CD4-positive, alpha-beta T cell (primary cell): ENCODE measurements at regions not wholly inside any gene's neighbourhood (a gene's known extent, or its start where the extent isn't known, plus 50 kb on each side); places are given as distances from the start of the nearest gene placed in this dataset.
"Not testable (repeated sequence)": the region's sequence is repeated elsewhere in the genome, so short reads cannot be mapped to it uniquely, and the experiment has no call there.

Experiments
- ATAC-seq: fragments of 200-7000 bp; cut with Tn5 transposase; one replicate; pipeline ENCODE4 v1.10.0; 2022; ENCODE audit warnings: mild to moderate bottlenecking; ENCODE audit not compliant: poor library complexity
- CTCF ChIA-PET: fragments of 350-600 bp; sonication (Branson Sonifier 250); formaldehyde crosslinking; loops from one replicate; lab custom pipeline; 2021; ENCODE audit warnings: antibody characterized with exemption, inconsistent platforms; lab: Charles Lee
- POLR2A ChIA-PET: fragments of 350-600 bp; sonication (Branson Sonifier 250); formaldehyde crosslinking; loops from one replicate; lab custom pipeline; 2021; ENCODE audit warnings: antibody characterized with exemption, inconsistent platforms; lab: Charles Lee
- DNase-seq, 14 experiments: peaks; one replicate each; pipeline ENCODE4 v3.0.0-alpha.2; 2013 to 2020; ENCODE audit warnings: mixed read lengths in 2 of 14
- H3K27ac ChIP-seq, 2 donors: one replicate each; pipeline versions ENCODE4 v1.5.1 to v1.7.0; 2013; ENCODE audit warnings: low read length in 2 of 2, low read depth in 1 of 2, mild to moderate bottlenecking in 1 of 2
- H3K27me3 ChIP-seq, 2 experiments: 1 replicate in 1 of 2; 2 replicates in 1 of 2; pipeline versions ENCODE4 v1.6.1 to v1.7.0; 2013; ENCODE audit warnings: low read length in 2 of 2, control low read depth in 1 of 2, mild to moderate bottlenecking in 1 of 2, moderate library complexity in 1 of 2; ENCODE audit not compliant: insufficient read depth in 2 of 2, control insufficient read depth in 1 of 2
- H3K36me3 ChIP-seq: one replicate; pipeline ENCODE4 v1.6.1; 2013; ENCODE audit warnings: low read length, control low read depth; ENCODE audit not compliant: insufficient read depth
- H3K4me1 ChIP-seq: one replicate; pipeline ENCODE4 v1.6.1; 2013; ENCODE audit warnings: low read length, control low read depth; ENCODE audit not compliant: insufficient read depth
- H3K4me3 ChIP-seq: one replicate; pipeline ENCODE4 v1.5.1; 2013; ENCODE audit warnings: mild to moderate bottlenecking, low read length, moderate library complexity
- H3K9me3 ChIP-seq, 2 experiments: 1 replicate in 1 of 2; 2 replicates in 1 of 2; pipeline versions ENCODE4 v1.6.1 to v1.7.0; 2013; ENCODE audit warnings: low read length in 2 of 2, mild to moderate bottlenecking in 2 of 2, control low read depth in 1 of 2, moderate library complexity in 1 of 2; ENCODE audit not compliant: control insufficient read depth in 1 of 2, insufficient read depth in 1 of 2
- H3K27ac Mint-ChIP-seq: one replicate; pipeline ENCODE4 v1.8.0; 2020; ENCODE audit warnings: mixed read lengths
- H3K27me3 Mint-ChIP-seq: one replicate; pipeline ENCODE4 v1.8.0; 2021; ENCODE audit warnings: mixed read lengths
- H3K36me3 Mint-ChIP-seq: one replicate; pipeline ENCODE4 v1.8.0; 2021; ENCODE audit warnings: low read depth, mixed read lengths
- H3K4me1 Mint-ChIP-seq: one replicate; pipeline ENCODE4 v1.8.0; 2021; ENCODE audit warnings: low read depth, mixed read lengths
- H3K4me3 Mint-ChIP-seq: one replicate; pipeline ENCODE4 v1.8.0; 2020; ENCODE audit warnings: mild to moderate bottlenecking, mixed read lengths
- H3K9me3 Mint-ChIP-seq: one replicate; pipeline ENCODE4 v1.8.0; 2020; ENCODE audit warnings: mixed read lengths
- intact Hi-C, 2 experiments: fragments of 100-400 bp; cut with DNase I in 1 of 2; cut with micrococcal nuclease in 1 of 2; formaldehyde crosslinking; loops; one replicate each; pipeline versions ENCODE4 v1.15.1 to v1.9.0; 2023 to 2025; cut with DNase I, micrococcal nuclease

DNA sequence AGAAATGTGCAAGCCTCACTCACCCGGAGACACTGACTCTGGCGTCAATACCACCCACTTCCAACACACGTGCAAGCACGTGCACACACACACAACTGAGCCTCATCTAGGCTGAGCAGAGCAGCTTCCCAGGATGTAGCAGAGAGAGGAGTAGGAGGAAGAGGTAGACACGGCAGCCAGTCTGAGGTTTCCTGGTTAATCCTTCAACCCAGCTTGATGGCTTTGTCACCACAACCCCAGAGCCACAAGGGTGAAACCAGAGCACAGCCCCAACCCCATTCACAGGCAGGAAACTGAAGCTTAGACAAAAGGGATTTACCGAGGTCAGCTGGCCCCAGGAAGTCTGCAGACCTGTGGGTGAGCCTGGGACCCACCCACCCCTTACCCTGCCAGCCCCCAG is 905.3 kb downstream of the TUBA3C start:
- H3K4me1 Mint-ChIP-seq, H3K27me3 Mint-ChIP-seq, H3K36me3 ChIP-seq, H3K27ac Mint-ChIP-seq, H3K9me3 Mint-ChIP-seq, DNase-seq, CTCF ChIA-PET, H3K9me3 ChIP-seq, intact Hi-C loops, H3K4me3 ChIP-seq, H3K27me3 ChIP-seq, H3K27ac ChIP-seq, H3K4me1 ChIP-seq, POLR2A ChIA-PET, H3K36me3 Mint-ChIP-seq, H3K4me3 Mint-ChIP-seq: not testable (repeated sequence)
- peak; percentile 34 for ATAC-seq

DNA sequence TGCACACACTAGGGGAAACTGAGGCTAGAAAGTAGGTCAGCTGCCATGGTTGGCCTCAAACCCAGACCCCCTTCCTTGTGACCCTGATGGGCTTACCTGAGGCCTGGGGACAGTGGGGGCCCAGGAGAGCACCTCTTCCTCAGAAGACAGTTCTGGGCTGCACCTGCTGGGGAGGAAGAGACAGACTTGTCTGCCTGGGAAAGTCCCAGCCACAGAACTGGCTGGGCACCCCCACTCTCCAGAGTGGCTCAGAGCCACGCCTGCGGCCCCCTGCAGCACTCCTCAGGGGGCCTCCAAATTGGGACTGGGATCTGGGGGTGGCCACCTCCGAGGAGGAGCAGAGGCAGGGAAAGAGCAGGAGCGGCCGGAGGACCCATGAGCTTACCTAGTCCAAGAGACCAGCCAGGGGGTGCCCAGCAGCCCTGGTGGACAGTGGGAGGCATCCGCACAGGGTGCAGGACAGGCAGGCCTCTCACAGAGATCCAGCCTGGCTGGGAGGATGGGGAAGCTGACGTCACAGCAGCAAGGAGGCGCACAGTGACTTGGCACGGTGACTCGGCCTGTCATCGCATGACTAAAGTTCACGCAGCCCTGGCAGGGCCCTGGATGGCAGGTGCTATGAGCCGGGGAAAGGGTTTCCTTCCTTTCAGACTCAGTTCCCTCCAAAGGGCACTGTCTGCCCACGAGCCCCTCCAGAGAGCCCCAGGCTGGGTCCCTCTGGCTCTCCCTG is 907.7 kb downstream of the TUBA3C start:
- H3K9me3 Mint-ChIP-seq, CTCF ChIA-PET, H3K4me1 Mint-ChIP-seq, ATAC-seq, H3K27me3 ChIP-seq, DNase-seq, intact Hi-C loops, H3K4me3 ChIP-seq, H3K4me3 Mint-ChIP-seq, H3K36me3 Mint-ChIP-seq, H3K4me1 ChIP-seq, H3K27ac ChIP-seq, H3K36me3 ChIP-seq, H3K27me3 Mint-ChIP-seq, POLR2A ChIA-PET, H3K9me3 ChIP-seq, H3K27ac Mint-ChIP-seq: not testable (repeated sequence)

DNA sequence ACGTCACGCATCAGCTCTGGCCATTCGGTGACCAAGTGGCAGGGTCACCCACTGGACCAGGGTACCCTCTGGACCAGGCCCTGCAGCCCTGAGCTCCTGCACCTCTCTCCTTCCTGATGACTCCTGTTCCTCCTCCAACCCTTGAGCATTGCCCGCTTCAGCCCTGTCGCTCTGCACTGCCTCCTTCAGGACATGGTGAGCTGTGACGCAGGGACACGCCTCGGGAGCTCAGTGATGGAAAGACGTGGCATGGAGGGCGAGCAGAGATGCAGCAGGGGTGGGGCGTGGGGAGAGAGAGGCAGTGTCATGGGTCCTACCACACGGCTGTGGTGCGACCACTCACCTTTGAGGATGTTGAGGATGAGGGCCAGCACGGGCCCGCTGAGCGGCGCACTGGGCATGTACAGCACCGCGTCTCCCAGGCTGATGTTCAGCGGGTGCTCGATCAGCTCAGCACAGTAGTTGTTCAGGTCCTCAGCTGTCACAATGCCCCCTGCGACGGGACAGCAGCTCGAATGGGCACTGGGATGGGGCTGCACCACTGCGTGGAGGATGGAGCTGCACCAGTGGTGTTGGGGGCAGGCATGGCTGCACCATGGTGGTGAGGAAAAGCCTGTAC is 922.7 kb downstream of the TUBA3C start:
- H3K4me3 Mint-ChIP-seq, H3K27me3 Mint-ChIP-seq, H3K27me3 ChIP-seq, H3K27ac ChIP-seq, H3K4me1 Mint-ChIP-seq, intact Hi-C loops, ATAC-seq, DNase-seq, H3K4me1 ChIP-seq, H3K4me3 ChIP-seq, H3K27ac Mint-ChIP-seq, H3K9me3 Mint-ChIP-seq, CTCF ChIA-PET, H3K36me3 Mint-ChIP-seq, POLR2A ChIA-PET, H3K36me3 ChIP-seq: not testable (repeated sequence)
- peaks cover 0 to 37% of the 10 kb centered on the region in 2 experiments for H3K9me3 ChIP-seq

DNA sequence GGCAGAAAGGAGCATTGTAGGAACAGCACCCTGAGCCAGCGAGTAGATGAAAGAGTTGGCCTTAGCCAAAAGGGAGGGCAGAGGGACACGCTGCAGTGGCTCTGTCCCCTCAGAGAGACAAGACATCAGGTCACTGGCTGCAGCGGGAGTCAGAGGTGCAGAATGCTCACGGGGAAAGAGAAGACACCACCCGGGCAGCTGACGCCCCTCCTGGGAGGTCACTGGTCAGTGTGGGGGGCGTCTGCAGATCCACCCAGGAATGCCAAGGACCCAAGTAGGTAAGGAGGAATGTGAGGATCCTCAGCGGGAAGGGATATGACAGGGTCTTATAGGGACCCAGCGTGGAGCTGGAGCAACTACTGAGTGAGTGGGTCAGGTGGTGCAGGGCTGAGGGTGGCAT is 923.9 kb downstream of the TUBA3C start:
- H3K4me1 ChIP-seq, intact Hi-C loops, CTCF ChIA-PET, H3K27ac Mint-ChIP-seq, H3K27ac ChIP-seq, H3K36me3 ChIP-seq, H3K4me3 Mint-ChIP-seq, H3K9me3 Mint-ChIP-seq, POLR2A ChIA-PET, H3K4me3 ChIP-seq, DNase-seq, H3K4me1 Mint-ChIP-seq, ATAC-seq, H3K36me3 Mint-ChIP-seq, H3K27me3 Mint-ChIP-seq, H3K27me3 ChIP-seq: not testable (repeated sequence)
- H3K9me3 ChIP-seq: peaks cover 0 to 48% of the 10 kb centered on the region in 2 experiments

DNA sequence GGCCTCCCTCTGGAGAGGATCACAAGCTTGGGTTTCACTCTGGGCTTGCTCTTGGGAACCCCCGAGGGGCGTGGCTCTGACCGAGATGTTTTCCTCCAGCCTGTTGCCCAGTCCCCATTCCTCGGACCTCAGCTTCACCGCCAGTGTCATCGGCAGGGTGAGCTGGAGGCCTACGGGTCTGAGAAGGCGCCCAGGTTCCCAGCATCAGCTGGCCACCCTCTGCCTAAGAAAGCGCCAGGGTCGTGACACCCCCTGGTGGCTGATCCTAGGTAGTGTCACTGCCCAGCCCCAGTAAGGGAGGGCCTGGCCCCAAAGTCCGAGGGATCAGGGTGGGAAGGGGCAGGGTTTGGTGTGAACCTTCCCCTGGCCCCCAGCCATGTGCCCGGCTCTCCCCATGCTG is 928.8 kb downstream of the TUBA3C start:
- H3K27ac Mint-ChIP-seq, CTCF ChIA-PET, H3K4me3 Mint-ChIP-seq, H3K36me3 Mint-ChIP-seq, H3K36me3 ChIP-seq, H3K27ac ChIP-seq, POLR2A ChIA-PET, H3K27me3 Mint-ChIP-seq, H3K4me1 Mint-ChIP-seq, H3K4me1 ChIP-seq, intact Hi-C loops, H3K27me3 ChIP-seq, ATAC-seq, H3K4me3 ChIP-seq: not testable (repeated sequence)
- H3K9me3 ChIP-seq: peaks cover 0 to 50% of the 10 kb centered on the region in 2 experiments
- peak in 1 of 14 experiments; percentile 2 for DNase-seq
- peaks cover 12% of the 10 kb centered on the region for H3K9me3 Mint-ChIP-seq

DNA sequence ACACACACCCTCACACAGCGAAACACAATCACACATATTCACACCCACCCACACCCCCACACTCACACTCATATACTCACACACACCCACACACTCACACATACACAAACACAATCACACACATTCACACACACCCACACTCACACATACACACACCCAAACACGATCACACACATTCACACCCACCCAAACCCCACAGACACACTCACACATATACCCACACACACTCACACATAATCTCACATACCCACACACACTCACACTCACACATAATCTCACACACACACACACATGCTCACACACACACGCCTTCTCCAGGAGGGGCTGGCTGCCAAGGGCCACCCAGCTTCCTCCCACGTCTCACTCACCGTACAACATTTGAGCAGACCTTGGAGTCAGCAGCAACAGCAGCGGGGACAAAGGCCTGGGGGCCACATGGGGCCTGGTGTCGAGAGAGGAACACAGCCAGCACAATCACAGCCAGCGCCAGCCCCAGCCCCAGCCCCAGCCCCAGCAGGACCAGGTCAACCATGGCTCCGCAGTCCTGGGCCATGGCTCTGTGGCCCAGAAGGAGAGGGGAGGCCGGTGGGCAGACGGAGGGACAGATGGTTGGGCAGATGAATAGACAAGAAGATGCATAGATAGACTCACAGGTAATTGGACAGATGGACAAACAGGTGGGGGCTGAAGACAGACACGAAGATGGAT is 932.9 kb downstream of the TUBA3C start:
- H3K9me3 Mint-ChIP-seq, H3K4me1 ChIP-seq, intact Hi-C loops, H3K27ac ChIP-seq, H3K4me3 Mint-ChIP-seq, H3K36me3 ChIP-seq, H3K27ac Mint-ChIP-seq, CTCF ChIA-PET, H3K27me3 Mint-ChIP-seq, DNase-seq, H3K36me3 Mint-ChIP-seq, ATAC-seq, H3K4me1 Mint-ChIP-seq, H3K27me3 ChIP-seq, H3K4me3 ChIP-seq, POLR2A ChIA-PET: not testable (repeated sequence)
- peaks cover 0 to 46% of the 10 kb centered on the region in 2 experiments for H3K9me3 ChIP-seq

DNA sequence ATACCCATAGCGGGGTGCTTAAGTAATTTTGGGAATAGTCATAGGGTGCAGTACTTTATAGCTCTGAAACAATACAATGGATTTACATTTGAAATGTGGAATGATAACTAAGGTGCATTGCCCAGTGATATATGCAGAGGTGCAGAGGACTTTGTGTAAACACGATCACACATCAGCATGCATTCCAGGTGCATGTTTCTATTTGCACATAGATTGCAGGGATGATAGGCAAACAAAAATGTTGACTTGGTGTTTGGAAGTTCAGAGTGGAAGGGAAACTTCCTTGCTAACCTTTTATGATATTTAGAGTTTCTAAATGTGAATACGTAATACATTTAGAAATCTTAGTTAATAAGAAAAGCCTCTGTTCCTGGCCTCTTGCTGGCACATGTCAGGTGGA is 941.5 kb downstream of the TUBA3C start:
- H3K4me3 ChIP-seq, H3K27ac ChIP-seq, CTCF ChIA-PET, H3K27me3 ChIP-seq, H3K27me3 Mint-ChIP-seq, H3K36me3 ChIP-seq, H3K4me3 Mint-ChIP-seq, H3K9me3 Mint-ChIP-seq, ATAC-seq, H3K27ac Mint-ChIP-seq, H3K4me1 Mint-ChIP-seq, POLR2A ChIA-PET, intact Hi-C loops, H3K4me1 ChIP-seq, H3K36me3 Mint-ChIP-seq, DNase-seq: not testable (repeated sequence)
- peaks cover 0 to 29% of the 10 kb centered on the region in 2 experiments for H3K9me3 ChIP-seq
